A549 (cell line): ENCODE measurements at regions not wholly inside any gene's neighbourhood (a gene's known extent, or its start where the extent isn't known, plus 50 kb on each side); places are given as distances from the start of the nearest gene placed in this dataset.

ENCODE experiments used
- ATAC-seq, 2 experiments: fragments of 200-7000 bp in 1 of 2; fragments of >200 bp in 1 of 2; cut with Nextera tagmentation in 1 of 2; cut with Tn5 transposase in 1 of 2; 3 replicates each; pipeline versions ENCODE4 v1.8.0 to v1.9.1; 2018 to 2020; ENCODE audit warnings: mild to moderate bottlenecking in 1 of 2, moderate library complexity in 1 of 2
- CTCF ChIA-PET: fragments of 300-600 bp; sonication (Branson Sonifier 250); formaldehyde crosslinking; extraction: SDS; loops from one replicate; lab custom pipeline; 2021; ENCODE audit warnings: antibody characterized with exemption, inconsistent platforms; lab: Yijun Ruan, JAX
- POLR2A ChIA-PET: fragments of 350-600 bp; formaldehyde crosslinking; extraction: SDS; loops from one replicate; lab custom pipeline; 2021; ENCODE audit warnings: antibody characterized with exemption, inconsistent platforms; lab: Yijun Ruan, JAX
- DNase-seq, 2 experiments: peaks; one replicate each; pipeline versions ENCODE4 v3.0.0 to v3.0.0-alpha.2; 2011 to 2016; ENCODE audit warnings: low read depth in 1 of 2, low spot score in 1 of 2
- FAIRE-seq: peaks from 2 replicates; lab custom pipeline; 2011; peaks lifted over from hg19 to GRCh38; lab: Jason Lieb, UNC
- H3K27ac ChIP-seq, 2 experiments: fragments of >200 bp; sonication (Bioruptor Twin); formaldehyde crosslinking; 3 replicates each; pipeline ENCODE4 v1.5.1; 2016 to 2017
- H3K4me1 ChIP-seq: fragments of >200 bp; sonication (Bioruptor Twin); formaldehyde crosslinking; 3 replicates; pipeline ENCODE4 v1.6.1; 2016
- H3K4me2 ChIP-seq: fragments of >200 bp; sonication (Bioruptor Twin); formaldehyde crosslinking; 3 replicates; pipeline ENCODE4 v1.6.1; 2016
- H3K4me3 ChIP-seq: fragments of >200 bp; sonication (Bioruptor Twin); formaldehyde crosslinking; 3 replicates; pipeline ENCODE4 v1.5.1; 2016
- H3K9me3 ChIP-seq: fragments of >200 bp; sonication (Bioruptor Twin); formaldehyde crosslinking; 3 replicates; pipeline ENCODE4 v1.6.1; 2016
- BCL3 ChIP-seq: fragments of >200 bp; sonication (Bioruptor Twin); formaldehyde crosslinking; IDR thresholded peaks from 3 replicates; pipeline ENCODE4 v1.6.1; 2016
- BHLHE40 ChIP-seq: IDR thresholded peaks from 2 replicates; pipeline ENCODE4 v1.6.1; 2012; ENCODE audit warnings: low read depth, low read length, inconsistent platforms
- CEBPB ChIP-seq, 2 experiments: fragments of >200 bp in 1 of 2; sonication (Bioruptor Twin) in 1 of 2; formaldehyde crosslinking in 1 of 2; IDR thresholded peaks; 2 replicates each; pipeline ENCODE4 v1.6.1; 2012 to 2016
- CHD2 ChIP-seq: fragments of 150-350 bp; IDR thresholded peaks from 2 replicates; pipeline ENCODE4 v1.6.1; 2014; ENCODE audit warnings: low read length; ENCODE audit not compliant: partially characterized antibody
- CHD4 ChIP-seq: fragments of 200-600 bp; sonication (generic); IDR thresholded peaks from 2 replicates; pipeline ENCODE4 v1.6.1; 2016; ENCODE audit warnings: antibody characterized with exemption, mild to moderate bottlenecking, borderline replicate concordance
- CTCF ChIP-seq: fragments of >200 bp; sonication (Bioruptor Twin); formaldehyde crosslinking; IDR thresholded peaks from 3 replicates; pipeline ENCODE4 v1.5.1; 2016
- EHF ChIP-seq: fragments of 250-450 bp; sonication (Bioruptor Pico); IDR thresholded peaks from 2 replicates; pipeline ENCODE4 v1.5.0; 2020; ENCODE audit warnings: mild to moderate bottlenecking
- EHMT2 ChIP-seq: fragments of 200-600 bp; sonication (generic); IDR thresholded peaks from 2 replicates; pipeline ENCODE4 v1.6.1; 2016; ENCODE audit warnings: antibody characterized with exemption, low read depth, mild to moderate bottlenecking, moderate library complexity
- FOSB ChIP-seq: fragments of 250-450 bp; sonication (Bioruptor Pico); IDR thresholded peaks from 2 replicates; pipeline ENCODE4 v1.5.0; 2020; ENCODE audit warnings: mild to moderate bottlenecking, moderate library complexity
- FOSL2 ChIP-seq, 2 experiments: fragments of 450-650 bp in 1 of 2; fragments of >200 bp in 1 of 2; sonication (Bioruptor Twin) in 1 of 2; formaldehyde crosslinking; IDR thresholded peaks; 2 replicates each; pipeline versions ENCODE4 v1.5.0 to v1.6.1; 2016 to 2020; ENCODE audit warnings: mild to moderate bottlenecking in 1 of 2, moderate library complexity in 1 of 2
- HOXA7 ChIP-seq: fragments of 250-450 bp; sonication (Bioruptor Pico); IDR thresholded peaks from 2 replicates; pipeline ENCODE4 v1.5.0; 2020; ENCODE audit warnings: mild to moderate bottlenecking, moderate library complexity
- KDM1A ChIP-seq: fragments of 200-600 bp; sonication (generic); IDR thresholded peaks from 2 replicates; pipeline ENCODE4 v1.6.1; 2016; ENCODE audit warnings: low read depth, mild to moderate bottlenecking
- KDM5A ChIP-seq: fragments of 200-600 bp; sonication (generic); IDR thresholded peaks from 2 replicates; pipeline ENCODE4 v1.6.1; 2016; ENCODE audit warnings: antibody characterized with exemption, mild to moderate bottlenecking
- MAZ ChIP-seq: fragments of 150-350 bp; IDR thresholded peaks from 2 replicates; pipeline ENCODE4 v1.6.1; 2014; ENCODE audit warnings: antibody characterized with exemption, low read depth, low read length, borderline replicate concordance
- MYC ChIP-seq: IDR thresholded peaks from 2 replicates; pipeline ENCODE4 v1.6.1; 2012; ENCODE audit warnings: mild to moderate bottlenecking, inconsistent platforms, low read length, improper control_type of control experiment, borderline replicate concordance
- NPAS2 ChIP-seq: fragments of 250-450 bp; sonication (Bioruptor Pico); IDR thresholded peaks from 2 replicates; pipeline ENCODE4 v1.8.0; 2022; ENCODE audit warnings: mild to moderate bottlenecking, moderate library complexity, borderline replicate concordance
- POLR2AphosphoS2 ChIP-seq: conservative IDR thresholded peaks from 2 replicates; pipeline ENCODE4 v1.6.1; 2012; ENCODE audit warnings: low read length, improper control_type of control experiment, inconsistent platforms
- RAD21 ChIP-seq, 2 experiments: fragments of >200 bp in 1 of 2; sonication (Bioruptor Twin) in 1 of 2; formaldehyde crosslinking in 1 of 2; IDR thresholded peaks in 1 of 2; conservative IDR thresholded peaks in 1 of 2; 2 replicates in 1 of 2; 3 replicates in 1 of 2; pipeline ENCODE4 v1.6.1; 2012 to 2018; ENCODE audit warnings: inconsistent platforms in 1 of 2
- REST ChIP-seq: fragments of 200-600 bp; sonication (generic); IDR thresholded peaks from 2 replicates; pipeline ENCODE4 v1.6.1; 2016; ENCODE audit warnings: antibody characterized with exemption, mild to moderate bottlenecking, moderate library complexity
- SMC3 ChIP-seq: fragments of >200 bp; sonication (Bioruptor Twin); formaldehyde crosslinking; IDR thresholded peaks from 3 replicates; pipeline ENCODE4 v1.6.1; 2018; ENCODE audit warnings: inconsistent platforms
- SREBF2 ChIP-seq: fragments of 450-650 bp; IDR thresholded peaks from 2 replicates; pipeline ENCODE4 v1.6.1; 2014; ENCODE audit warnings: mild to moderate bottlenecking, moderate library complexity
- ZFP36 ChIP-seq: fragments of 450-650 bp; IDR thresholded peaks from 2 replicates; pipeline ENCODE4 v1.6.1; 2014; ENCODE audit warnings: borderline replicate concordance; ENCODE audit not compliant: partially characterized antibody
- WGBS: methylation state at CpG from one replicate; pipeline ENCODE4 v1.1.6; 2017; ENCODE audit errors: missing lambda C conversion rate; 5-methylcytosine and 5-hydroxymethylcytosine counted together
- TF ChIP-seq, protein P1 (sequence below): fragments of >200 bp; sonication (Bioruptor Twin); formaldehyde crosslinking; IDR thresholded peaks from 2 replicates; pipeline ENCODE4 v1.6.1; 2016
- TF ChIP-seq, protein P2 (sequence below): fragments of 250-450 bp; sonication (Bioruptor Pico); IDR thresholded peaks from 2 replicates; pipeline ENCODE4 v1.5.0; 2021; ENCODE audit warnings: mild to moderate bottlenecking, moderate library complexity, borderline replicate concordance

- TF ChIP-seq REST (no peak), HOXA7 (CRISPR knock-in tag) (no peak), MAZ (no peak), EHF (CRISPR knock-in tag) (no peak), RAD21 (conservative IDR thresholded peaks at IDR 0.05 in 1 of 2, IDR thresholded peaks at IDR 0.05 in 1 of 2) (no peak), SREBF2 (no peak), NPAS2 (CRISPR knock-in tag) (no peak), KDM5A (no peak)
These were observed 227.7 kb upstream of the CD96 start (continued) for GRCh38 chr3:111314181-111314873.

DNA sequence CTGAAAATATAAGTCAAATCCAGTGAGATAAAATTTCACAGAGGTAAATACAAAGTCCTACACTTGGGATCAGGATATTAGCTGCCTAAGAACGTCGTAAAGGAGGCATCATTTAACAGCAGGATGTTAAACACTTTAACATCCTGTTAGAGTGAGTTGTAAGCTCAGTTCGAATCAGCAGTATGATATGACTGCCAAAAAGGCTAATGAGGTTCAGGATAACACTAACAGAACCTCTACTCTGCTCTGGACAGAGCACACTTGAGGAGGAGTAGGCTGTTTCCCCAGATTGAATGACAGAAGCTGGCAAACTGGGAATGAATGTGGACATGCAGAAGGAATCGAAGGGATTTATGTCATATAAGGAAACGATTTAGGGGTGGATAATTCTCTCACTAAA lies 227.1 kb upstream of the CD96 start:
- Histone ChIP-seq H3K4me3 (no peak overlapping the region), H3K4me2 (no peak overlapping the region), H3K4me1 (no peaks in the 10 kb centered on the region), H3K27ac (no peak overlapping the region), H3K9me3 (no peaks in the 10 kb centered on the region)
- FAIRE-seq, result no peak
- ATAC-seq, result no peak
- ChIA-PET POLR2A (no interaction called here), CTCF (interaction anchor here (0.6 to 1.1 kb wide), 2 partner anchors 8 to 599 kb away, joined by 3 to 4 read pairs; no protein-coding TSS in a partner anchor)
- no peak for TF ChIP-seq MYC
- TF ChIP-seq EHMT2, result no peak
- no peak for TF ChIP-seq CEBPB (IDR thresholded peaks at IDR 0.05)
- no peak for TF ChIP-seq HOXA7 (CRISPR knock-in tag)
- no peak for TF ChIP-seq SMC3
- DNase-seq, result no peak
- 34% methylated on average over 5 of the region's 5 CpGs for WGBS

DNA sequence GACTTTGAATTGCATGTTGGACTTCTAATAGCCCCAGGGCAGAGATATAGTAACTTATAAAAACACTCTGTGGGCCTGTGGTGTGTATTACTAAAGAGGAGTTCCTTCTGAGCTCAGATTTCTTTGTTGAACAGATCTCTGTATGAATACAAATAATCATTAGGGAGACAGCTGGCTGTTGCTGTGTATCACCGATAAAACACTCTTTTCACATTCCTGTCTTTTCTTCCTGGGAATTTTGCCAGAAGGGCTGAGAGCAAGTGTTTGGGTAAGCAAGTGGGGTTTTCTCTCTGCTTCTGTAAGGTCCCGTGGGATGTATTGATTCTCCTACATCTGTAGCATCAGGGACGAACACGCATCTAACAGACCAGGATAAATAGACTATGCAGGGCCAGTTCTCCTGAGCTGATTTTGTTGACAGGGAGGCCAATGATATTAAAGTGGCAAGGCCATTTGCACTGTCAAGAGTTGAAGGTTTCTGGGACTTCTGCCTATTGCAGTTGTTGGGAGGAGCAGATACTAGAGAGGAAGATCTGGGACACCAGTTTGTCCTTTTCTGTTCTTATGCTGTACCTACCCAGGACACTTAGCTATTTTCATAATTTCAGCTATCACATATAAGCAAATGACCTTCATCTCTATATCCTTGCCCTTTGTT lies 225.9 kb upstream of the CD96 start:
- WGBS, result 61% methylated on average over 4 of the region's 4 CpGs
- Histone ChIP-seq H3K9me3 (no peaks in the 10 kb centered on the region), H3K4me3 (no peak overlapping the region), H3K27ac (no peak overlapping the region), H3K4me2 (no peak overlapping the region), H3K4me1 (no peaks in the 10 kb centered on the region)
- DNase-seq, result no peak
- FAIRE-seq, result no peak
- POLR2A ChIA-PET, result no interaction called here
- CTCF ChIA-PET, result interaction anchor here (1.1 to 1.5 kb wide), 3 partner anchors 9 to 20 kb away, joined by 3 to 4 read pairs (median 3); no protein-coding TSS in a partner anchor
- no peak for ATAC-seq
- no peak for TF ChIP-seq CHD2
- TF ChIP-seq FOSB (CRISPR knock-in tag), result no peak
- no peak for TF ChIP-seq CHD4
- TF ChIP-seq, protein P1, sequence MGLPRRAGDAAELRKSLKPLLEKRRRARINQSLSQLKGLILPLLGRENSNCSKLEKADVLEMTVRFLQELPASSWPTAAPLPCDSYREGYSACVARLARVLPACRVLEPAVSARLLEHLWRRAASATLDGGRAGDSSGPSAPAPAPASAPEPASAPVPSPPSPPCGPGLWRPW, result no peak
- TF ChIP-seq KDM1A, result no peak
- TF ChIP-seq POLR2AphosphoS2, result no peak
- no peak for TF ChIP-seq FOSL2 (IDR thresholded peaks at IDR 0.05)
- TF ChIP-seq FOSL2 (CRISPR knock-in tag; IDR thresholded peaks at IDR 0.05), result no peak
- no peak for TF ChIP-seq BHLHE40
- TF ChIP-seq, protein P2, sequence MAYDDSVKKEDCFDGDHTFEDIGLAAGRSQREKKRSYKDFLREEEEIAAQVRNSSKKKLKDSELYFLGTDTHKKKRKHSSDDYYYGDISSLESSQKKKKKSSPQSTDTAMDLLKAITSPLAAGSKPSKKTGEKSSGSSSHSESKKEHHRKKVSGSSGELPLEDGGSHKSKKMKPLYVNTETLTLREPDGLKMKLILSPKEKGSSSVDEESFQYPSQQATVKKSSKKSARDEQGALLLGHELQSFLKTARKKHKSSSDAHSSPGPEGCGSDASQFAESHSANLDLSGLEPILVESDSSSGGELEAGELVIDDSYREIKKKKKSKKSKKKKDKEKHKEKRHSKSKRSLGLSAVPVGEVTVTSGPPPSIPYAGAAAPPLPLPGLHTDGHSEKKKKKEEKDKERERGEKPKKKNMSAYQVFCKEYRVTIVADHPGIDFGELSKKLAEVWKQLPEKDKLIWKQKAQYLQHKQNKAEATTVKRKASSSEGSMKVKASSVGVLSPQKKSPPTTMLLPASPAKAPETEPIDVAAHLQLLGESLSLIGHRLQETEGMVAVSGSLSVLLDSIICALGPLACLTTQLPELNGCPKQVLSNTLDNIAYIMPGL (CRISPR knock-in tag), result no peak
- TF ChIP-seq BCL3, result no peak
- no peak for TF ChIP-seq ZFP36
- no peak for TF ChIP-seq CTCF
